Neuronal stem cell (in vitro differentiated cells): ENCODE measurements at regions not wholly inside any gene's neighbourhood (a gene's known extent, or its start where the extent isn't known, plus 50 kb on each side); places are given as distances from the start of the nearest gene placed in this dataset.

ENCODE experiments used
- DNase-seq: peaks from one replicate; pipeline ENCODE4 v3.0.0-alpha.2; 2013; ENCODE audit warnings: low spot score
- H2AFZ ChIP-seq: one replicate; pipeline ENCODE4 v1.6.1; 2013; ENCODE audit warnings: mild to moderate bottlenecking, low read length, inconsistent platforms
- H2AK5ac ChIP-seq: 2 replicates; pipeline ENCODE4 v1.6.1; 2013; ENCODE audit warnings: low read depth, mild to moderate bottlenecking, inconsistent platforms, low read length, moderate library complexity, mixed read lengths
- H2BK120ac ChIP-seq: 2 replicates; pipeline ENCODE4 v1.6.1; 2013; ENCODE audit warnings: low read depth, mild to moderate bottlenecking, inconsistent platforms, low read length, moderate library complexity, mixed read lengths
- H2BK12ac ChIP-seq: one replicate; pipeline ENCODE4 v1.6.1; 2013; ENCODE audit warnings: low read length, inconsistent platforms
- H2BK15ac ChIP-seq: 2 replicates; pipeline ENCODE4 v1.6.1; 2013; ENCODE audit warnings: mild to moderate bottlenecking, low read length, inconsistent platforms, mixed read lengths
- H2BK5ac ChIP-seq: one replicate; pipeline ENCODE4 v1.6.1; 2013; ENCODE audit warnings: inconsistent platforms, mild to moderate bottlenecking, low read length, moderate library complexity
- H3K14ac ChIP-seq: one replicate; pipeline ENCODE4 v1.6.1; 2013; ENCODE audit warnings: low read length, inconsistent platforms
- H3K18ac ChIP-seq: 2 replicates; pipeline ENCODE4 v1.6.1; 2013; ENCODE audit warnings: low read length, inconsistent platforms
- H3K23ac ChIP-seq: 2 replicates; pipeline ENCODE4 v1.6.1; 2013; ENCODE audit warnings: low read depth, mild to moderate bottlenecking, mixed read lengths, low read length, inconsistent platforms; ENCODE audit not compliant: poor library complexity
- H3K27ac ChIP-seq: replicated peaks from 3 replicates; pipeline ENCODE4 v1.5.1; 2013; ENCODE audit warnings: low read length, inconsistent platforms
- H3K27me3 ChIP-seq, 3 experiments: 2 replicates each; pipeline ENCODE4 v1.6.1; 2013; ENCODE audit warnings: low read length in 3 of 3, mild to moderate bottlenecking in 2 of 3, inconsistent platforms in 1 of 3, low read depth in 1 of 3, mixed read lengths in 1 of 3, moderate library complexity in 1 of 3; ENCODE audit not compliant: control insufficient read depth in 3 of 3, insufficient read depth in 3 of 3
- H3K36me3 ChIP-seq, 2 donors: replicated peaks in 1 of 2; 2 replicates each; pipeline ENCODE4 v1.6.1; 2013; ENCODE audit warnings: low read length in 2 of 2; ENCODE audit not compliant: control insufficient read depth in 2 of 2, insufficient read depth in 2 of 2
- H3K4ac ChIP-seq: 2 replicates; pipeline ENCODE4 v1.6.1; 2013; ENCODE audit warnings: inconsistent platforms, mild to moderate bottlenecking, low read length, moderate library complexity
- H3K4me1 ChIP-seq, 2 donors: 1 replicate in 1 of 2; 2 replicates in 1 of 2; pipeline ENCODE4 v1.6.1; 2013; ENCODE audit warnings: low read length in 2 of 2, low read depth in 1 of 2; ENCODE audit not compliant: control insufficient read depth in 2 of 2, insufficient read depth in 1 of 2
- H3K4me2 ChIP-seq: one replicate; pipeline ENCODE4 v1.6.1; 2013; ENCODE audit warnings: mild to moderate bottlenecking, low read length, inconsistent platforms; ENCODE audit not compliant: insufficient read depth, poor library complexity, severe bottlenecking
- H3K4me3 ChIP-seq, 2 donors: 2 replicates each; pipeline ENCODE4 v1.5.1; 2013; ENCODE audit warnings: low read length in 2 of 2, mild to moderate bottlenecking in 2 of 2, inconsistent platforms in 1 of 2, moderate library complexity in 1 of 2
- H3K79me1 ChIP-seq: one replicate; pipeline ENCODE4 v1.6.1; 2013; ENCODE audit warnings: low read depth, mild to moderate bottlenecking, inconsistent platforms, low read length, moderate library complexity
- H3K9ac ChIP-seq: one replicate; pipeline ENCODE4 v1.6.1; 2013; ENCODE audit warnings: mild to moderate bottlenecking, low read depth, low read length, inconsistent platforms; ENCODE audit not compliant: poor library complexity
- H3K9me3 ChIP-seq, 2 donors: replicated peaks in 1 of 2; 2 replicates each; pipeline versions ENCODE3 to v1.6.1; 2013; ENCODE audit warnings: low read length in 2 of 2, mild to moderate bottlenecking in 2 of 2, inconsistent platforms in 1 of 2, low read depth in 1 of 2, mixed read lengths in 1 of 2, moderate library complexity in 1 of 2; ENCODE audit not compliant: control insufficient read depth in 2 of 2, insufficient read depth in 1 of 2
- H4K8ac ChIP-seq: one replicate; pipeline ENCODE4 v1.6.1; 2013; ENCODE audit warnings: low read depth, mild to moderate bottlenecking, inconsistent platforms, low read length, moderate library complexity
- H4K91ac ChIP-seq: one replicate; pipeline ENCODE4 v1.6.1; 2013; ENCODE audit warnings: low read length, low read depth, mild to moderate bottlenecking, inconsistent platforms; ENCODE audit not compliant: poor library complexity
- WGBS, 2 donors: extraction: QIAGEN DNeasy Blood & Tissue Kit; methylation state at CpG; one replicate each; pipeline ENCODE4 v1.1.7; 2013; ENCODE audit warnings: missing lambda C conversion rate in 2 of 2, mixed read lengths in 1 of 2; ENCODE audit not compliant: insufficient read length in 2 of 2, insufficient replicate concordance in 1 of 2; ENCODE audit errors: extremely low coverage in 2 of 2; 5-methylcytosine and 5-hydroxymethylcytosine counted together

DNA sequence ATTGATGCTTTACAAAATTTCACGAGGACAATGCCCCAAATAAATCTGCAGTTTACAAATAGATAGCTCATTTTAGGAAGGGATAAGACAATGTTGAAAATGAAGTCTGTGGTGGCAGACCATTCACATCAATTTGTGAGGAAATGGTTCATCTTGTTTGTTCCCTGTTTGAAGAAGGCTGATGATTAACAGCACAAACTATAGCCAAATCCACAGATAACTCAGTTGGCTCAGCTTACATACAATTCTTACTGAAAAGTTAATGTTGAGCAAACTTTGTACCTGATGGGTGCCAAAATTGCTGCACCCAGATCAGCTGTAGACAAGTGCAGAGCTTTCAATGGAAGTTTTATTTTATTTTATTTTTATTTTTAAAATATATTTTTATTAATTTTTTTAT, 763.9 kb downstream of the DOK5 start:
- no peak overlapping the region for H2AFZ ChIP-seq
- H2AK5ac ChIP-seq: no peak overlapping the region
- no peak overlapping the region for H3K9ac ChIP-seq
- no peak overlapping the region for H2BK120ac ChIP-seq
- H2BK15ac ChIP-seq: no peak overlapping the region
- no peak overlapping the region for H3K27ac ChIP-seq
- WGBS, 2 donors: no CpG with 5 or more reads among the region's 1 CpG
- H3K14ac ChIP-seq: no peak overlapping the region
- no peaks in the 10 kb centered on the region for H3K9me3 ChIP-seq
- H3K4me2 ChIP-seq: no peak overlapping the region
- DNase-seq: no peak
- H4K8ac ChIP-seq: no peak overlapping the region
- H3K27me3 ChIP-seq: no peaks in the 10 kb centered on the region
- no peak overlapping the region for H2BK12ac ChIP-seq
- H4K91ac ChIP-seq: no peak overlapping the region
- no peak overlapping the region for H3K23ac ChIP-seq
- H3K4me3 ChIP-seq: no peak overlapping the region
- H3K36me3 ChIP-seq: no peaks in the 10 kb centered on the region
- H3K4ac ChIP-seq: no peak overlapping the region
- H3K79me1 ChIP-seq: no peaks in the 10 kb centered on the region
- H2BK5ac ChIP-seq: no peak overlapping the region
- no peaks in the 10 kb centered on the region for H3K4me1 ChIP-seq
- no peak overlapping the region for H3K18ac ChIP-seq

DNA sequence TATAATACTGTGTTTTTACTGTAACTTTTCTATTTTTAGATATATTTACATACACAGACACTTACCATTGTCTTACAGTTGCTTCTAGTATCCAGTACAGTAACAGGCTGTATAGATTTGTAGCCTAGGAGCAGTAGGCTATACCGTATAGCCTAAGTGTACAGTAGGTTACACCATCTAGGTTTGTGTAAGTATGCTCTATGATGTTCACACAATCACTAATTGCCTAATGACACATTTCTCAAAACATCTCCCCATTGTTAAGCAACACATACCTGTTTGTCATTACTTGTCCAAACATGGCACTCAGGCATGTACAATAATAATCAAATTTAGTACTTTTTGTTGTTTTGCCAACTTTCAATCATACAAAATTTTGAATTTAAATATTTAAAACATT, 757.3 kb downstream of the DOK5 start:
- WGBS, 2 donors: no CpG with 5 or more reads among the region's 1 CpG
- no peak overlapping the region for H2AK5ac ChIP-seq
- H3K9ac ChIP-seq: no peak overlapping the region
- H3K27ac ChIP-seq: no peak overlapping the region
- H3K79me1 ChIP-seq: no peaks in the 10 kb centered on the region
- no peak overlapping the region for H3K4me2 ChIP-seq
- no peak overlapping the region for H4K91ac ChIP-seq
- no peak overlapping the region for H2BK5ac ChIP-seq
- H3K4me1 ChIP-seq: no peaks in the 10 kb centered on the region
- no peaks in the 10 kb centered on the region for H3K27me3 ChIP-seq
- no peak overlapping the region for H3K23ac ChIP-seq
- no peak overlapping the region for H2AFZ ChIP-seq
- no peak overlapping the region for H2BK15ac ChIP-seq
- no peak overlapping the region for H2BK12ac ChIP-seq
- no peak overlapping the region for H3K14ac ChIP-seq
- no peak overlapping the region for H3K4me3 ChIP-seq
- no peak for DNase-seq
- H3K9me3 ChIP-seq: no peaks in the 10 kb centered on the region
- H3K4ac ChIP-seq: no peak overlapping the region
- no peak overlapping the region for H3K18ac ChIP-seq
- H2BK120ac ChIP-seq: no peak overlapping the region
- H3K36me3 ChIP-seq: no peaks in the 10 kb centered on the region
- H4K8ac ChIP-seq: no peak overlapping the region

DNA sequence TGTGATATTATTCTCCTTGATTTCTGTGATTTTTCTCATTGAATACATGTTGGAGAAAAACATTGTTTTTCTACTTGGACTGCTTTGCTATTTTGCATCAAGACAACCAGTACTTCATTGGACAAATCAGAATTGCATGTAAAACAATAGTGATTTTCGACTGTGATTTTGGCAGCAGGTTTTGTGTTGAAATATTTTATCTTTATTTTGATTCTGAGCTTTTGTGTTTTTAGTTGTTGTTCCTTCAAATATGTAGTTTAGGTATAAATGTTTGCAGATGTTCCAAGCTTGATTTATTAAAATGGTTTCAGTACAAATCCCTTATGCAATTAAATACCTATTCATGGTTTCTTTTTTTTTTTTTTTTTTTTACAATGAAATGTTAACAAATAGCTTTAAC, 754.1 kb downstream of the DOK5 start:
- Histone ChIP-seq H3K4me2 (no peak overlapping the region), H3K4me3 (no peak overlapping the region), H2BK120ac (no peak overlapping the region), H2BK12ac (no peak overlapping the region), H3K27ac (no peak overlapping the region), H4K91ac (no peak overlapping the region), H3K27me3 (no peaks in the 10 kb centered on the region), H3K4me1 (no peaks in the 10 kb centered on the region), H3K9ac (no peak overlapping the region), H4K8ac (no peak overlapping the region), H2BK15ac (no peak overlapping the region), H2BK5ac (no peak overlapping the region), H3K14ac (no peak overlapping the region), H3K79me1 (no peaks in the 10 kb centered on the region), H3K18ac (no peak overlapping the region), H3K23ac (no peak overlapping the region), H3K4ac (no peak overlapping the region), H3K9me3 (no peaks in the 10 kb centered on the region), H2AK5ac (no peak overlapping the region), H3K36me3 (no peaks in the 10 kb centered on the region), H2AFZ (no peak overlapping the region)
- no CpG with 5 or more reads among the region's 1 CpG for WGBS, 2 donors
- no peak for DNase-seq

DNA sequence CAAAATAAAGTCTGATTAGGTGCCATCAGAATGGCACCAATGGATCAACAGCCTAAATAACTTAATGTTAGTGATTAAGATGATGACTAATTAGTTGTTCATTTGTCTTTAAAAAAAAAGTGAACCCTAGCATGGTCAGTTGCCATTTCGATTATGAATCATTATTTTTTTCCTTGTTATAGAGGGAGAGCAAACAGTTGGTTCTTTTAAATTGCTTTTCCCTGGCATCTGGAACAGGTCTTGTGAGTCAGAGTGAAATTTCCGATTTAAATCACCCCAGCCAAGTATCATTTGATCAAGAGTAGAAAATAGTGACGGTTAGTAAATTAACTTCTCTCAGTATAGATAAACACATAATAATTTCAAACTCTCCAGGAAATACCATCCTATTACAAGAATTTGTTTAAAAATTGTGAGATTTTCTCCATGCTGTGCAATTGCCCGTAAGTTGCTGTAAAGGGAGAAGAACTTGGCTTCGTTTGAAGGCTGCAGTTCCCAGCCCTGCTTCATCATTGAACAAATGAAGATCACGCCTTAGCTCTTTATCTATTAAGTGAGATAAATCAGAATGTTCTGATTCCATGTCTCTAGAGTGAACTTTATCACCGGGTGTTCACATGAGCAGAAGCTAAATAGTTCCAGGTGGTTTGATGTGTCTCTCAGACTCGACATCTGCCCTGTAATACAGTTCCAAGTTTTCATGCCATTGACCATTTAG, 741.3 kb downstream of the DOK5 start:
- no peak overlapping the region for H4K8ac ChIP-seq
- H3K9ac ChIP-seq: no peak overlapping the region
- no peaks in the 10 kb centered on the region for H3K9me3 ChIP-seq
- H3K27me3 ChIP-seq: no peaks in the 10 kb centered on the region
- DNase-seq: no peak
- H3K18ac ChIP-seq: no peak overlapping the region
- no peaks in the 10 kb centered on the region for H3K4me1 ChIP-seq
- H2AK5ac ChIP-seq: no peak overlapping the region
- no peak overlapping the region for H3K27ac ChIP-seq
- no peaks in the 10 kb centered on the region for H3K79me1 ChIP-seq
- no peak overlapping the region for H2BK12ac ChIP-seq
- no peak overlapping the region for H4K91ac ChIP-seq
- no peak overlapping the region for H3K14ac ChIP-seq
- H3K23ac ChIP-seq: no peak overlapping the region
- no peak overlapping the region for H2BK5ac ChIP-seq
- H2BK120ac ChIP-seq: no peak overlapping the region
- H2BK15ac ChIP-seq: no peak overlapping the region
- no peak overlapping the region for H2AFZ ChIP-seq
- no peak overlapping the region for H3K4ac ChIP-seq
- no peak overlapping the region for H3K4me3 ChIP-seq
- H3K36me3 ChIP-seq: no peaks in the 10 kb centered on the region
- no CpG with 5 or more reads among the region's 8 CpGs for WGBS, 2 donors
- H3K4me2 ChIP-seq: no peak overlapping the region
